ENCODE measurements at regions not wholly inside any gene's neighbourhood (a gene's known extent, or its start where the extent isn't known, plus 50 kb on each side); places are given as distances from the start of the nearest gene placed in this dataset.

DNA sequence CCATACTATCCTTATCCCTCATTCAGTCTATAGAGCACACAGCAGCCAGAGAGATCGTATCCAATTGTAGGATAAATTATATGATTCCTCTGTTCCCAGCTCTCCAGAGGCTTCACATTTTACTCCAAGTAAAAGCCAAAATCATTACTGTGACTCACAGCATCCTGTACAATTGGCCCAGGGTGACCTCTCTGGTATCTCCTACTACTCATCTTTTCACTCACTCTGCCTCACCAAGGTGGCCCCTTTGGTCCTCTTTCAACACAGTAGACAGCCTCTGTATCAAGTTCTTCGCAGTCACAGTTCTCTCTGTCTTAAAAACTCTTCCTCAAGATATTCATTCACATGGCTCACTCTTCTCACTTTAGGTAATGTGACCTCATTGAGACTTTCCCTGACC, 72.6 kb upstream of the LSM8 start:
- TF ChIP-seq, protein P1, sequence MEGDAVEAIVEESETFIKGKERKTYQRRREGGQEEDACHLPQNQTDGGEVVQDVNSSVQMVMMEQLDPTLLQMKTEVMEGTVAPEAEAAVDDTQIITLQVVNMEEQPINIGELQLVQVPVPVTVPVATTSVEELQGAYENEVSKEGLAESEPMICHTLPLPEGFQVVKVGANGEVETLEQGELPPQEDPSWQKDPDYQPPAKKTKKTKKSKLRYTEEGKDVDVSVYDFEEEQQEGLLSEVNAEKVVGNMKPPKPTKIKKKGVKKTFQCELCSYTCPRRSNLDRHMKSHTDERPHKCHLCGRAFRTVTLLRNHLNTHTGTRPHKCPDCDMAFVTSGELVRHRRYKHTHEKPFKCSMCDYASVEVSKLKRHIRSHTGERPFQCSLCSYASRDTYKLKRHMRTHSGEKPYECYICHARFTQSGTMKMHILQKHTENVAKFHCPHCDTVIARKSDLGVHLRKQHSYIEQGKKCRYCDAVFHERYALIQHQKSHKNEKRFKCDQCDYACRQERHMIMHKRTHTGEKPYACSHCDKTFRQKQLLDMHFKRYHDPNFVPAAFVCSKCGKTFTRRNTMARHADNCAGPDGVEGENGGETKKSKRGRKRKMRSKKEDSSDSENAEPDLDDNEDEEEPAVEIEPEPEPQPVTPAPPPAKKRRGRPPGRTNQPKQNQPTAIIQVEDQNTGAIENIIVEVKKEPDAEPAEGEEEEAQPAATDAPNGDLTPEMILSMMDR (IDR thresholded peaks at IDR 0.05): no peak
- no peak for TF ChIP-seq POLR2A (IDR thresholded peaks at IDR 0.05)
